ENCODE measurements at regions not wholly inside any gene's neighbourhood (a gene's known extent, or its start where the extent isn't known, plus 50 kb on each side); places are given as distances from the start of the nearest gene placed in this dataset.
"Not testable (repeated sequence)": the region's sequence is repeated elsewhere in the genome, so short reads cannot be mapped to it uniquely, and the experiment has no call there.

DNA sequence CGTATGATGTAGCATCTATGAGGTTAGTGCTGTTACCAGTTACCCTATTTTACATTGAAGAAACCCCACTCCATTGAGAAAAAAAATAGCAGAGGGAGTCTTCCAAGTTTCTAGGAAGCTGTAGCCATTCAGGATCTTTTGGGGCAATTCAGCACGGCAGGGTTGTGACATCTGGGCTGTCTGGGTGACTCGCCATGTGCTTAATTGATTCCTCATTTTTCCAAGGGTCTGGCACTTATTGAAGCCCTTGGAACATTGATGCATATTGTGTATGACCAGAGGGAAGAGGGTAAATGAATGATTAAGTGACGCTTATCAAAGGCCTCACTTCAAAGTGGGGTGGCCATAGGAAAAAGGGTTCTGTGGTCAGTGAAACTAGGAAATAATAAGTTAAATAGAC is 248.7 kb downstream of the ARHGAP12 start:
- DNase-seq: no peak

DNA sequence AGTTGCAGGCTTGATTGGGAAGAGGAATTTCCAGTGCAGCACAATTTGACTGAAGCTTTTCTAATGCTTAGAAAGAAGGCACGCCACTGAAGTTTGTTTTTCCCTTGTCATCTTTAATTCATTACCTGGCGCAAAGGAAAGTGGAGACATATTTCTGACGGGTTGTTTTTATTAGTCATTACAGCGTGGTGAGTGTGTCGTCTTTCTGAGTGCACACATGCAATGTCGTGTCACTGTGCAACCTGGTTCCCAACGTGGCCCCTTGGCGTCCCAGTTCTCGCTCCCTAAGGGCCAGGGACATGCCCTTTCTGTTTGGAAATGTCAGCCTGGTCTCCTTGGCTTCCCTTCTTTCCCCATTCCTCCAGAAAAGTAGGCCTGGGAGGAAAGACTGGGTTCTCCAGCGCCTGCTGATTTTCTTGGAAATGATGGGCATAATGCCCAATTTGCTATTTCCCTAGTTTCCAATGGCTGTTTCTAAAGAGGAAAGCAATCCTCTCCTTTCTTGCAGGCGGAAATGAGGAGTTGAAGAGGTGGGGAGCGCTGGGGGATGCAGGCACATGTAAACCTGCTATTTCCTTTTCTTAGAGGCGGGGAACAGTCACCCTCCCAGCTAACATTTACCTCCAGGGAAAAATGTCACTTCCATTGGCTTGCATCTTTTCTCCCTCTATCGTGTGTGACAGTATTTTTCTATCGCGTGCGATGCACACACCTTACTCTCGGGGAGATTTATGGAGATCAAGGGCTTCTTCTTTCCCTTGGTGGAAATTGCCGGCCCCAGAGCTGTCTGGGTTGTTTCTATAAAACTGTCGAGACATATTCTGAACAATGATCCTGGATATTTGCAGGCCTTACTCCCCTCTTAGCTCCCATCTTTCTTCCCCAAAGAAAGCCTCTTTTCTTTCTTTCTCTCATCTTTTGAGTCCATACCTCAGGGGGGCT is 249.8 kb downstream of the ARHGAP12 start:
- DNase-seq: no peak

DNA sequence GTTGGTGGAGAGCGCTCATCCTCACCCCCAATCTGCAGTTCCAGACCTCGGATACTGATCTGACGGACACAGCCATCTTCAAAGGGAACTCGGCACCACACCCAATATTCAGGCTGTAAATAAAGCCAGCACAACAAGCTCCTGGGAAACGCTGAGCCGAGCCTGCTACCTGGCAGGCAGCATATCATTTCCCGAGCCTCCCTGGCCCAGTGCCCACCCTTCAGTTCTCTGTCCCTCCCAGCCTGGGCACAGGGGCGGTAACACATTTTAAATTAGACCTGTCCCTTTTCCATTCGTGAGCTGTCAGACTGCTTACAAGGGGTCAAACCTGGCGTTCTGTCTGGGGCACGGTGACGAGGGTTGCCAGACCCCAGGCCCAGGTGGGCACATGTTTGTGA is 250.5 kb downstream of the ARHGAP12 start:
- DNase-seq: no peak

DNA sequence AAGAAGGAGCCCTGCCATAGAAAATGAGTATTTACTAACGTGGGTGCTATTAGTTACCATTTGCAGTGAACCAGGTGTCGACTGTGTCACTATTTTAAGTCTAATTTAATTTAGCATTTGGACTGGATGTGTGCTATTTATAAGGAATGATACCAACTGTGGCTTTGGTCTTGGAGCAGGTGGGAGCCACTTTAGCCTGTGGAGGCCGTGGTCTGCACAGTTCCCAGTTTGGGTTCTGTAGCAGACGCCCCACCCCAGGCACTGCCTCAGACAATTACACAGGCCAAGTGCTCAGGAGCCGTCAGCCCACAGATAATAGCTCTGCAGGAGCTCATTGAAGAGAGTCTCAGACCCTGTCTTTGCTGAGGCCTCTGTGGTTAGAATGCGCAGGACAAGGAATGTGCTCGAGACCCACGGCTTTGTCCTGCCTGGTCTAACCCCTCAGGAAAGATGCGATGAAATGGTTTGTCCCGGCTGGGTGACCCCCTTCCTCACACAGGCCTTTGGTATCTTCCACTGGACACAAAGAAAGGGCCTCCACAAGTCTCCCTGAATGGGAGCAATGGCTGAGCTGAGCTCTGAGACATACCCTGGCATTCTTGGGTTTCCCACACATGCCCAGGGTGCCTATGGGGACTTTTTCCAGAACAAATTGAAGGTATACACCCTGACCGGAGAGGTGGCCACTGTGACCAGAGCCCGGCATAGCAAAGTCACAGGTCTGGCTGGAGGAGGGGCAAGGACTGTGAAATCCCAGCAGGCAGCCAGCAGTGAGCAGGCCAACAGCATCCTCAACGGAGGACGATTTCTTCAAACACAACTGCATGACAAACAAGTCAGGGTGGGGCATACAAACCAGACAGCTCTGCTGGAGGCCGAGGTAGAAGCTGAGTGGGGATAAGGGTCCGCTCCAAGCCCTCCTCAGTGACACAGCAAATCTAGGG is 251.2 kb downstream of the ARHGAP12 start:
- no peak for DNase-seq

DNA sequence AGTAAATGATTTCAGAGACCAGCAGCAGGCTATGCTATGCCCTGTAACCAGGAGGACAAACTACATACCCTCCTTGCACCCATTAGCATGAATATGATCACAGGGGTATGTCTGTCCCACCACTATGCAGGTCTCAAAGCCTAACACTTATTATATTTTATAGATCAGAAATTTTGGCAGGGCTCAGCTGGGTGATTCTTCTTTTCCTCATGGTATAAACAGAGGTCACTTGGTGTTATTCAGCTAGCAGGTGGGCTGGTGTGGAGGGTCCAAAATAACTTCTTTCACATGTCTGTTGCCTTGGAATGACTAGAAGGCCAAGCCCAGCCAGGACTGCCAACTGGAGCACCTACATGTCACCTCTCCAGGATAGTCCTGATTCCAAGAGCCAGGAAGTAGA is 252.9 kb downstream of the ARHGAP12 start:
- DNase-seq: no peak

DNA sequence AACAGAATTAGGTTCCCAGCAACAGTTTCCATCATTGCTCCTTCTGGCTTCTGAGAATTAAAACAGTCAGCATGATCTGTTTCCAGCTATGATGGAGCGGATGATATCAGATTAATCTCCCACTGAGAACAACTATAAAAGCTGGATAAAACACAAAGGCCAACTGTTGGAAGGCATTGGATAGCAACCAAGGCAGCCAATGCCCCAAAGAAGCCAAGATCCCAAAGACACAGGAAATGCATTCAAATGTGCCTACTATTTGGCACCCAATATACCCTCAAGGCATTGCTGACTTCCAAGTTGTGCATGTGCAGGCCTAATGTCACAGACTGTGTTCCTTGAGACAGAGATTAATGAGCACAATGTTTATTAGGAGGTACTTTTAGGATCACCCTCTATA is 259.3 kb downstream of the ARHGAP12 start:
- DNase-seq: no peak

DNA sequence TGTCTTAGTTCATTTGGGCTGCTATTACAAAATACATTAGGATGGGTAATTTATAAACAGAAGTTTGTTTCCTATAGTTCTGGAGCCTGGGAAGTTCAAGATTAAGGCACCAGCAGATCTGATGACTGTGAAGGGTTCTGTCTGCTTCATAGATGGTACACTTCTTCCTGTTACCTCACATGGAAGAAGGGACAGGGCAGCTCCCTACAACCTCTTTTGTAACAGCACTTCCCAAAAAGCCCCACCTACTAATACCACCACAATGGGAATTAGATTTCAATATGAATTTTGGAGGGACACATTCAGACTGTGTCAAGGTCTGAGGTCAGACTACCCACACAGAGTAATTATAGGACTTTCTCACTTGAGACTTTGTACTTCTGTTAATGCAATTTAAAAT is 260.3 kb downstream of the ARHGAP12 start:
- no peak for DNase-seq

DNA sequence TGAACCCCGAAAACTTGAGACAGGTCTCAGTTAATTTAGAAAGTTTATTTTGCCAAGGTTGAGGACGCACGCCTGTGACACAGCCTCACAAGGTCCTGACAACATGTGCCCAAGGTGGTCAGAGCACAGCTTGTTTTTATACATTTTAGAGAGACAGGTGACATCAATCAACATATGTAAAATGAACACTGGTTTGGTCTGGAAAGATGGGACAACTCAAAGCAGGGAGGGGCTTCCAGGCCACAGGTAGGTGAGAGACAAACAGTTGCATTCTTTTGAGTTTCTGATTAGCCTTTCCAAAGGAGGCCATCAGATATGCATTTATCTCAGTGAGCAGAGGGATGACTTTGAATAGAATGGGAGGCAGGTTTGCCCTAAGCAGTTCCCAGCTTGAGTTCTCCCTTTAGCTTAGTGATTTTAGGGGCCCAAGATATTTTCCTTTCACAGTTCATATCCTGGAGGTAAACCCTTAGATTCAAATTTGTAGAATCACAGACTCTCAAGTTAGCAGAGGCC is 262.8 kb downstream of the ARHGAP12 start:
- not testable (repeated sequence) for DNase-seq

DNA sequence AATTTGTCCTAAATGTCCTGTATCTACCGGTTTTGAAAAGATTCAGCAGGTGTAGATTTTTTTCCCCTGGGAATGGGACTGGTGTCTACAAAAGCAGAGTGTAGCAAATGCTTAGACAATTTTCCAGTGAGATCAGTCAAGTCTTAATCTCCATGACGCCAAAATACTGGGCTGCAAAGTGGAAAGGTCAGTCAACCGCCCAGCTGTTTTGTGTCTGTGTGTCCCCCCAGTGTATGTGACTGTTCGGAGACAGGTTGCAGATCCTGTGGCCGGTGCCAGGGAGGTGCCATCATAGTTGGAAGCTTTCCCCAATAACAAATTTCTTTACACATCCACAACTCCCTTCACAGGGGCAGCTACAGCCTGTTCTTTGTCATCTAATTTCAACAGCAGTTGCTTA is 263.8 kb downstream of the ARHGAP12 start:
- no peak for DNase-seq

DNA sequence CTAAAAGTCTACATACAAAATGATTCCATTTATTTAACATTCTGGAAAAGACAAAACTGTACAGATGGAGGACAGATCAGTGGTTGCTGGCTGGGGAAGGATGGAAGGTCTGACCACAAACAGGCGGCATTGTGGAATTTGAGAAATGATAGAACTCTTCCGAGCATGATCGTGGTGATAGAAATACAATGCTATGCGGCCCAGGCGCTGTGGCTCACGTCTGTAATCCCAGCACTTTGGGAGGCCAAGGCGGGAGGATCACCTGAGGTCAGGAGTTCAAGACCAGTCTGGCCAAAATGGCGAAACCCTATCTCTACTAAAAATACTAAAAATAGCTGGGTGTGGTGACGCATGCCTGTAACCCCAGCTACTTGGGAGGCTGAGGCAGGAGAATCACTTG is 264.6 kb downstream of the ARHGAP12 start:
- not testable (repeated sequence) for DNase-seq

DNA sequence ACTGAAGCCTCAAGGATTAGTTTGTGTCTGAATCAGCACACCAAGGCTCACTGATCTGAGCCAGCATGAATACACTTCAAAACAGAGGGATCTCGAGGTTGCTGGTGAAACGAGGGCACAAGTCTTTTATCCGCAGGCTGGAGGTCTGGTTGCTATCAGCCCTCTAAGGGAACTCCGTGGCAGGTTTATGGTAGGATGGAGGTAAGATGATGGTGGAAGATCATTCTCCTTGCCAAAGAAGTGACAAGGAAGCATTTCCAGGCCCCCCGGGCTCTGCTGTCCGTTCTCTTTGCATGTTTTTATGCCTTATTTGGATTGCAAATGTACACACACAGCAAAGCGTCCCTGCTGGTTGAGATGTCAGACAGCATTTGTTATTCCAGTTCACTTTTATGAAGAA is 268.3 kb downstream of the ARHGAP12 start:
- DNase-seq: no peak

DNA sequence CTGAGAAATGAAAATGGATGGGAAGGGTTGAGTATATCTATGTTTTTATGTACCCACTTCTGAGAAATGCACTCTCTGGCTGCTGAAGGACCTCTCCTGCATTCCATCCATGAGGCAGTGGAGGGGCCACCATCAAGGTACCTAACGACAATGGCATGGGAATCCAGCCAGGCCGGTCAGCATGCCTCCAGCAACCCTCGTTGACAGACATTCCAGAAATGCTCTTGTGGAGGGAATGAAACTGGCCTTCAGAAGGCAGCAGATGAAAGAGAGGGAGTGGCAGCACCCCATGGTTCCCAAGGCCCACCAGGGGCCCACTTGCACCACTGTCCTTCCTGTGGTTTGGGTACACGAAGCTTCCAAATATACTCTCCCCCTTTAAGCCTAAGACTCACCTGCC is 269.0 kb downstream of the ARHGAP12 start:
- DNase-seq: no peak

DNA sequence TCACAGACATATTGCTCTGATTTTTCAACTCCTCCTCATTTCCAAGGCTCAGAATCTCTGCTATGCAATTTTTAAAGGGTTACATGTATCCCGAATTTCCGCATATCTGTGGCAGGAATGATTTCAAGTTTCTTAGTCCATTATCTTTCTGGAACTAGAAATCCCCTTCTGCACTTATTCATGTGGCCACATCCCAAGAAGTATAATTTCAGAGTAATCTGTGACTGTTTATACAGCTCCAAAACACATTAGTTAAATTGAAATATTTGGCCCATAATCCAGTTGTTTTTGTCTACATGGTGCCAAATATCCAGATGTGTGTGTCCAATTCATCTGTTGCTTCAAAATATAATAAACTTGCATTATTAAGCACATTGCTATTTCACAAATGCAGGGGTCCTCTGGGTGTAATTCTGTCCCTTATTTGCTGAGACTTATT is 271.2 kb downstream of the ARHGAP12 start:
- no peak for DNase-seq

DNA sequence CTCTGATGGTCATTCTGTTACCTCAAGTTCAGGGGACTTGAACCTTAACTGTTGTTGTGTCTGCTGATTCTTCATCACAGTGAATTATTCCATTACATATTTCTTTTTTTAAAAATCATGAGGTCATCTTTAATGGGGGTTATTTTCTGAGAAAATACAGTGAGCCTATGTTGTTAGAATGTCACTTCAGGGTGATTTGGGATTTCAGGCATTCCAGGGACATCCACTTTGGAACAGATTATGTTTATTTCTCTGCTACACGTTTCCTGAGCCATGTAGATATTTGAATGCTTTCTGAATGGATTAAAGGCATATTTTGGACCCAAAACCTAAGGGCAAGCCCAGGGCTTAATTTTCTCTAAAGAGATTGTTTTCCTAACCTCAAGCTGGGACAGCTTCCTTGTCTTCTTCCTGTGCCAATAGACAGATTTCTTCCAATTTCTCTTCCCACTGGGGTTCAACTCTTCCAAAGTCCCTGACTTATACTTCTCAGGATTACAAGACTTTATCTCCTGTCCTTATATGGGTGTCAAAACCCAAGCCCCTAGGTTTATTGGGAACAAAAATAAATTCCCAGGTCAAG is 271.7 kb downstream of the ARHGAP12 start:
- DNase-seq: no peak

DNA sequence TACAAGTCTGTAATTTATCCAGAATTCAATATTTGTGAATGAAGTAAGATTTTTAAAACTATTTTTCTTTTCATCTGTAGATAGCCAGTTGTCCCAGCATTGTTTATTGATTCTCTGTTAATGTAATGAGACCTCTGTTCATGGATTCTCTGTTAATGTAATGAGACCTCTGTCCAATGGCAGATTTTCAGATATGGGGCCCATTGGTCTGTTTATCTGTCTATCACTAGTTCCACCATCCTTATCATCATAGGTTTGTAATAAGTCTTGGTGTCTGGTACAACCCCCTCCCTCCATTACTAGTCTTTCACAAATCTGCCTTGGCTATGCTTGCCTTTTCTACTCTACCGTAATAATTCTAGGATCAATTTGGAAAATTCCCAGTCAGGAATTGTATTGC is 276.6 kb downstream of the ARHGAP12 start:
- DNase-seq: no peak

DNA sequence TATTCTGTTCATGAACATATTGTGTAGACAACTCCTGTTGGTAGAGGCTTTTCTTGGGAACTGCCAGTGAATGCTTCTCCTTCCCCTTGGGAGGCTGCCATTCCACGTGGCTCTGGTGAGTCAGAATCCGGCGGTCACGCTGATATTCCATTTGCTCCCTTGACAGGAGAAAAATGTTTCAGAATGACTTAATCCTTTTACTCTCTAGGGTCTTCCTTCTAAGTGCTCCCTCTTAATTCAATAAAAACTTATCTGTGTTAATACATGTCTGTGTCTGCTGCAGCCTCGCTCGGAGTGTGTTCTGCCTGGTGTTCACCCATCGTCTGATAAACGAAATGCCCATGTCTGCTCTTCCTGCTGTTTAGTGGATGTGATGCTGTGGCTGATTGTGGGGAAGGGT is 278.6 kb downstream of the ARHGAP12 start:
- no peak for DNase-seq

DNA sequence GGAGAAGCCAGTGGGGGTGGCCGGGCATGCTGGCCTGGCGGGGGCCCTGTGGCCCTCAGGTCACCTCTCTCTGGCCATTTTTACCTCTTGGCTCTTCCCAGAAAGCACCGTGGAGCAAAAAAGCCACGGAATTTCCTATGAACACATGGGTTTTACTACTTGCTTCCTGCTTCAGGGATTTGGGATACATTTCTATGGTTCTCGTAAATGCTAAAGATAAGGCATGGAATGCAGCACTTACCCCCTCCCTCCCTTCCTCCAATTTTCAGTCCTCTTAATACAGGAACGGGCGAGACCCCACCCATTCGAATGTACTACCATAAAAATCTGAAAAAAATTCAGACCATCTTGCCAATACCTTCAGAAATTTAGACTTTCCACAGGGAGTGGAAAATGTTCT is 279.7 kb downstream of the ARHGAP12 start:
- no peak for DNase-seq

DNA sequence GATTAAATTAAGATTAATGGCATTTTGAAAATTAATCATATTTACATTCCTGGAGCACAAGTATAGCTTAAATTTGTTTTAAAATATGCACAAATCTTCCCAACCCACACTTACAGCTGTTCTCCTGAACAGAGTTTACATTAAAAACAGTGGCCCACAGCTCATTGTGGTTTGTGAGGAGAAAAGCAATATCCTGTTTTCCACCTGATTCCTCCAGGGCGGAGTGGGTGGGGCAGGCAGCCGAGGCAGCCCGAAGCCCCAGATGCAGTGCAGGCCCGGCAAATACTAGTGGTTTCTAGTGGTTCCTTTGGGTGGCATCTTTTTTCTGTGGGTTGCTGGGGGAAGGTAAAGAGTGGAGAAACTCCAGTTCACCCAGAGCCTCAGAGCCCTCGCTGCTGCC is 280.8 kb downstream of the ARHGAP12 start:
- DNase-seq: no peak

DNA sequence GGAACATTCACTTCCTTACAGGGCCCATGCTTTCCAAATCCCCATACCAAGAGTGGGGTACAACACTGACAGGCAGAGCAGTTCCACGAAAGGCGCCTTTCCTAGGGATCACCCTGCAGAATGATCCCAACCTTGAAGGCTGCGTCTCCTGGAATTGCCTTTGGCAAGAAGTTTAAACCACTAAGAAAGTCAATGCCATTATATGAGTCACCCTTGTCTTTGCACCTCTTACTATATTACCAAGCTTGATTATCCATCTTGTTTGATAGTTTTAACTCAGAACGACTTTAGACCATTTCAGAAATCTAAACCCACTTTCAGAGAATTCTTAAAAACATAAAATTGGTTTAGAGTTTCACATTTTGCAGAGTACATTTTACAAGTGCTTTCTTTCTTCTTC is 282.1 kb downstream of the ARHGAP12 start:
- DNase-seq: no peak

DNA sequence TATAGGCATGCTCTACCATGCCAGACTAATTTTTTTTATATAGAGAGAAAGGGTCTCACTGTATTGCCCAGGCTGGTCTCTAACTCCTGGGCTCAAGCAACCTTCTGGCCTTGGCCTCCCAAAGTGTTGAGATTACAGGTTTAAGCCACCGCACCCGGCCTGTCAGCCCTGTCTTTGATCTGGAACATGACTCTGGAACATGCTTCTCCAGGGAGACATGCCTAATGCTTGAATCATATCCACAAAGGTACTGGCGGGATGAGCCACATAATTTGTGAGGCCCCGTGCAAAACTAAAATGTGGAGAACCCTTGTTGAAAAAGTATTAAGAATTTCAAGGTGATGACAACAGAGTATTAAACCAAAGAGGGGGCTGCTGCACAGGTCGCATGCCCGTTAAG is 282.8 kb downstream of the ARHGAP12 start:
- DNase-seq: no peak

DNA sequence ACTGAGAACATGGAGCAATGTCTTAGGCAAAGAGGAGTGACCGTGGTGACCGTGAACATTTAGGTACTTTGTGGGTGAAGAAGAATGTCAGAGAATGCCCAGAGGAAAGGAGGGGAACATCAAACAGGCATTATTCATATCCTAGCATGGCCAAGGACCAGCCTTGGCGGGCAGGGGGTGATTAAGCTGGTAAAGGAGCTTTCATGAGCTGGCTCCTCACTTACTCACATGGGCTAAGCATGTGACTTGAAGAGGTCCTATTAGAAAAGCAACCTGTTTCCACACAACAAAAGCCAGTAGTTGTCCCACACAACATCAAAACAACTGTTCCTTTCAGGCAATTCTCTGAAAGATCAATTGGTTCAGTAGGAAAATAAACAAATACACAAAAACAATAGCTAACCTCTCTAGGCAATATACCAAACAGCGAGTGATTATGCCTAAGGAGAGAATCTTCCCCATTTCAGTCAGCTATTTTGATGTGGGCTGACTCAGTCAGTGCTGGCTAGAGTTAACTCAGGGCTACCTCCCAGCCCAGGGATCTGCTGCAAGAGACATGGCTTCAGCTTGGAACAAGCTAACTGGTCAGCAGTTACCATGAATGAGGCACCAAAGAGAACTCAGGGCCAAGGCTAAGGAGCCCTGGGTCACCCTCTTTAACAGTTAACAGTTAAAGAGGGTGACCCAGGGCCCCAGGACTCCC is 283.5 kb downstream of the ARHGAP12 start:
- DNase-seq: no peak

DNA sequence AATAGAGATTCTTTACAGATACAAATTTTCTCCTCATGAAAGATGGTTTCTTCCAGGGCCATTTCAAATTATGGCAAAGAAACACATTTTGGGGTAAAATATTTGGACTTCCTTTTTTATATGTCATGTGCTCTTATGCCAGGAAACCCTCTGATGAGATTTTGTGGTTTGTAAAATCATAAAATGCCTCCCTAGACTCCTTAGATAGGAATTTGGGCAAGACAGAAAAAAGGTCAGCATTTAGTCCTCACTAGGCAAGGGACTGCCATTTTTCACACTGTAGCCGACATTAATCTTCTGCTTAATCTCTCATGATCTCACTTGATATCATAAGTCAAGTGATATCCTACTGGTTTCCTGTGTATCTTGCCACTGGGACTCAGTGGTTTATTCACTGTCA is 286.4 kb downstream of the ARHGAP12 start:
- no peak for DNase-seq
